Tibial nerve (tissue), 4 donors: ENCODE measurements at regions not wholly inside any gene's neighbourhood (a gene's known extent, or its start where the extent isn't known, plus 50 kb on each side); places are given as distances from the start of the nearest gene placed in this dataset.

Experiments used
- EP300 ChIP-seq, 2 donors: sonication (generic); formaldehyde crosslinking; IDR thresholded peaks; one replicate each; pipeline ENCODE4 v1.6.1; 2017; ENCODE audit warnings: antibody characterized with exemption in 2 of 2, mild to moderate bottlenecking in 1 of 2
- POLR2A ChIP-seq, 2 donors: fragments of 450-650 bp; IDR thresholded peaks; one replicate each; pipeline ENCODE4 v1.6.1; 2017; ENCODE audit warnings: antibody characterized with exemption in 2 of 2, mild to moderate bottlenecking in 2 of 2, moderate library complexity in 2 of 2
- TF ChIP-seq, protein P1 (sequence below), 5 experiments: fragments of 200-600 bp in 3 of 5; fragments of 450-650 bp in 2 of 5; sonication (generic) in 3 of 5; IDR thresholded peaks; one replicate each; pipeline ENCODE4 v1.5.1; 2016 to 2019; ENCODE audit warnings: antibody characterized with exemption in 5 of 5, mild to moderate bottlenecking in 3 of 5, moderate library complexity in 2 of 5

DNA sequence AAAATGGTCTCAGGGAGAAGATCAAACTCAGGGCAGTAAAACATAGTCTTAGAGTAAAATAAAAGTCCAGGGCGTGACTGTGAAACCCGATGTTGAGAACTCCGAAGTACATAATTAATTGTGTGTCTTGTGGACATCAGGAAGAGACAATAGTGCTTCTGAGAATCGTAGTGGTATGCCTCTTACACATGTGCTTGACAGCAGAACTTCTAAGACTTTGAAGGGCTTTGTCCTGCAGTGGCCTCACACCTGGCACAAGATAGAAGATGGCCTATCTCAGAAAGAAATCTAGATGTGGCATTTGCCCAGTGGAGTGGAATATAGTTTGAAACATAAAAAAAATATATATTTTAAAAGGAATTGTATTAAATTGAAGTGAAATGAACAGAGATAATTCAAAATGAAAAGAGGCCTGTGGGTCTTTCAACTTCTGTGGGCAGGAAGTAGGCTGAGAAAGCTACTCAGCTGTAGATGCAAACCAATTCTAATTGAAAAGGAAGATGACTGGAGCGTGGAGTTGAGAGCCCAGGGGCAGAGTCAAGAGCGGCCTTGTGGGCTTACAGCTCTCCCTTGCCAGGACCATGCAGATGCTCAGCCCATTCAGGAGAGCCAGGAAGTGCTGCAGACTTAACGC is 468.4 kb downstream of the KDM4C start:
- TF ChIP-seq, protein P1, sequence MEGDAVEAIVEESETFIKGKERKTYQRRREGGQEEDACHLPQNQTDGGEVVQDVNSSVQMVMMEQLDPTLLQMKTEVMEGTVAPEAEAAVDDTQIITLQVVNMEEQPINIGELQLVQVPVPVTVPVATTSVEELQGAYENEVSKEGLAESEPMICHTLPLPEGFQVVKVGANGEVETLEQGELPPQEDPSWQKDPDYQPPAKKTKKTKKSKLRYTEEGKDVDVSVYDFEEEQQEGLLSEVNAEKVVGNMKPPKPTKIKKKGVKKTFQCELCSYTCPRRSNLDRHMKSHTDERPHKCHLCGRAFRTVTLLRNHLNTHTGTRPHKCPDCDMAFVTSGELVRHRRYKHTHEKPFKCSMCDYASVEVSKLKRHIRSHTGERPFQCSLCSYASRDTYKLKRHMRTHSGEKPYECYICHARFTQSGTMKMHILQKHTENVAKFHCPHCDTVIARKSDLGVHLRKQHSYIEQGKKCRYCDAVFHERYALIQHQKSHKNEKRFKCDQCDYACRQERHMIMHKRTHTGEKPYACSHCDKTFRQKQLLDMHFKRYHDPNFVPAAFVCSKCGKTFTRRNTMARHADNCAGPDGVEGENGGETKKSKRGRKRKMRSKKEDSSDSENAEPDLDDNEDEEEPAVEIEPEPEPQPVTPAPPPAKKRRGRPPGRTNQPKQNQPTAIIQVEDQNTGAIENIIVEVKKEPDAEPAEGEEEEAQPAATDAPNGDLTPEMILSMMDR (IDR thresholded peaks at IDR 0.05) = no peak
- TF ChIP-seq POLR2A (IDR thresholded peaks at IDR 0.05) (no peak), EP300 (IDR thresholded peaks at IDR 0.05) (no peak)
